ENCODE measurements at regions not wholly inside any gene's neighbourhood (a gene's known extent, or its start where the extent isn't known, plus 50 kb on each side); places are given as distances from the start of the nearest gene placed in this dataset.

DNA sequence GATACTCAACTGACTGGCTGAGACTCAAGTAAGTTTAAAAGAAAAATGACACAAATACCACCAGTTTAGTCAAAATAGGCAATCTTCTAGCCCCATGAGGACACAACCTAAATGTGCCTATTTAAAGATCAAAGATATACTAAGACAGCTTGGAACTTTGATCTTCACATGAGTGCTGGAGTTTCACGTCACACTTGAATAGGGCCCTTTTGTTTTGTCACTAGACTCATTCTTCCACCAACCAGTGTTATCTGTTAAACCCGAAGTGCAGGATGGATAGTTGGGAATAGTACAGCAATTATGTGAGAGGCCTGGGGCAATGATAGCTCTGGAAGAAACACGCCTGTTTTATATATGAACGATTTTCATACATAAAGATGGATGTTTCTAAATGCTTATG, 792.8 kb upstream of the NUDT12 start:
- ChIA-PET CTCF (no interaction called here), POLR2A (no interaction called here)
- Mint-ChIP-seq H3K4me3 (no peak overlapping the region), H3K4me1 (no peaks in the 10 kb centered on the region), H3K9me3 (no peaks in the 10 kb centered on the region), H3K27me3 (no peaks in the 10 kb centered on the region), H3K36me3 (ENCODE audit: low read depth) (no peaks in the 10 kb centered on the region), H3K27ac (no peak overlapping the region)
- no peak for DNase-seq
- no peak for ATAC-seq (ENCODE audit: low read depth)
- intact Hi-C loops (cut with micrococcal nuclease): no loop called here
- TF ChIP-seq, protein P1, sequence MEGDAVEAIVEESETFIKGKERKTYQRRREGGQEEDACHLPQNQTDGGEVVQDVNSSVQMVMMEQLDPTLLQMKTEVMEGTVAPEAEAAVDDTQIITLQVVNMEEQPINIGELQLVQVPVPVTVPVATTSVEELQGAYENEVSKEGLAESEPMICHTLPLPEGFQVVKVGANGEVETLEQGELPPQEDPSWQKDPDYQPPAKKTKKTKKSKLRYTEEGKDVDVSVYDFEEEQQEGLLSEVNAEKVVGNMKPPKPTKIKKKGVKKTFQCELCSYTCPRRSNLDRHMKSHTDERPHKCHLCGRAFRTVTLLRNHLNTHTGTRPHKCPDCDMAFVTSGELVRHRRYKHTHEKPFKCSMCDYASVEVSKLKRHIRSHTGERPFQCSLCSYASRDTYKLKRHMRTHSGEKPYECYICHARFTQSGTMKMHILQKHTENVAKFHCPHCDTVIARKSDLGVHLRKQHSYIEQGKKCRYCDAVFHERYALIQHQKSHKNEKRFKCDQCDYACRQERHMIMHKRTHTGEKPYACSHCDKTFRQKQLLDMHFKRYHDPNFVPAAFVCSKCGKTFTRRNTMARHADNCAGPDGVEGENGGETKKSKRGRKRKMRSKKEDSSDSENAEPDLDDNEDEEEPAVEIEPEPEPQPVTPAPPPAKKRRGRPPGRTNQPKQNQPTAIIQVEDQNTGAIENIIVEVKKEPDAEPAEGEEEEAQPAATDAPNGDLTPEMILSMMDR (IDR thresholded peaks at IDR 0.05): no peak

DNA sequence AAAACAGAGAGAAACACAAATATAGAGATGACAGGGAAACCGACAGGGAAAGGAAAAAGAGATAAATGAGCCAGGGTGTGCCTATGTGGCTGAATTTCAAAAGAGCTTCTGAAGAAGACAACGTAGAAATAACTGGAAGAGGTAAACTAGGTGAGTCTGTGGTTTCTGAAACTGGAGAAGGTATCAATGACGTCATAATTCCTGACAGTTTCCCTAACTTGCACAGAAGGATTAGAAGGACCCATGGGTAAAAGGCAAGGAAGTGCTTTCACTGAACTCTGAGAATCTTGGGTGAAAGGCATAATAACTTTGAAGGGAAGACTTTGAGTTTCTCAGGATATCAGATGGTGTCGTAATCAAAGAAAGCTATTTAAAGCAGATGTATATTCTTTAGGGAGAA, 790.8 kb upstream of the NUDT12 start:
- DNase-seq (no peak), ATAC-seq (ENCODE audit: low read depth) (no peak)
- Mint-ChIP-seq H3K4me1 (no peaks in the 10 kb centered on the region), H3K27ac (no peak overlapping the region), H3K9me3 (peaks cover 2% of the 10 kb centered on the region), H3K36me3 (ENCODE audit: low read depth) (no peaks in the 10 kb centered on the region), H3K4me3 (no peak overlapping the region), H3K27me3 (no peaks in the 10 kb centered on the region)
- ChIA-PET CTCF (no interaction called here), POLR2A (no interaction called here)
- intact Hi-C loops (cut with micrococcal nuclease): no loop called here
- TF ChIP-seq, protein P1 (IDR thresholded peaks at IDR 0.05): no peak

DNA sequence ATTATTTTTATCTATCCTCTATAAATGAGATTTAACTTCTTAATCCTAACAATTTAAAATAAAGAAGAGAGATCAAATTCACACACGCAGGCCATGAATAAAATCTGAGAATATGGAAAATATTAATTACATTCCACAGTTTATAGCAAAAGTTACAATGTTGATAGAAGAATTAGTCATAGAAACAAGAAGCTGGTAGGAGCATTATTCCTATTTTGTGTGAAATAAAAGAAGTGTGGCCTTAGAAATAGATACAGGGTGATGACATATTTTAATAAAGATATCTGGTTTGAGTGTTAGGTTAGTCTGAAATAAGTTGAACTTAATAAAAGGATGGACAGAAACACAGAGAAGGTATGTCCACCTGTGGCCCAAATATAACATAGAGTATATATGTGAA, 790.4 kb upstream of the NUDT12 start:
- no peaks in the 10 kb centered on the region for H3K27me3 Mint-ChIP-seq
- intact Hi-C loops (cut with micrococcal nuclease): no loop called here
- peaks cover 2% of the 10 kb centered on the region for H3K9me3 Mint-ChIP-seq

DNA sequence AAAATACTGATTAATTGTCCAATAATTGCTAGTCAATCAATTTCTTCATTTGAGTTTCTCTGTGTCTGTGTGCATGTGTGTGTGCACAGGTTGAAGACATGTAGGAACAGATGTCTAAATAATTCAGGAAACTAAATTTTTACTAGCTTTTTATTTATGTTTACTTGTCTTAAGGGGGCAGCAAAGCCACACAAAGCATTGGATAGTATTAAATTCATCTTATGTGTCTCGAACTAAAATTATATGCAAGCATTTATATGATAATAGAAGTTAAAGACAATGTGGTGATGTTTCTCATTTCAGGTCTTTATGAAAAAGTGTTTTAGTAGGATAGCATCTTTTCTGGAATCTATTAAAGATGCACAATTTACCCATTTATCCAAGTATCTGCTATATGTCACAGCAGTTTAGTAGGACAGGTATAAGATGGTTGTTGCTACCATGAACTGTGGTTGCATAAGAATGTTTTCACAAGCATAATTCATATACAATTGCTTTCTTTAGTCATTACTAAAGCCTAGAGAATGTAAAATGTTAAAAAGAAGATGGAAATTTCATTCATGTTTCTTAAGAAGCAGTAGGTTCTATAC, 784.6 kb upstream of the NUDT12 start:
- ATAC-seq (ENCODE audit: low read depth) (no peak), DNase-seq (no peak)
- ChIA-PET CTCF (no interaction called here), POLR2A (no interaction called here)
- Mint-ChIP-seq H3K4me3 (no peak overlapping the region), H3K36me3 (ENCODE audit: low read depth) (no peaks in the 10 kb centered on the region), H3K27me3 (no peaks in the 10 kb centered on the region), H3K4me1 (no peaks in the 10 kb centered on the region), H3K27ac (no peak overlapping the region), H3K9me3 (peaks cover 2% of the 10 kb centered on the region)
- intact Hi-C loops (cut with micrococcal nuclease): no loop called here
- TF ChIP-seq, protein P1 (IDR thresholded peaks at IDR 0.05): no peak

More for the DNA sequence above, 790.4 kb upstream of the NUDT12 start:
- Mint-ChIP-seq H3K4me3 (no peak overlapping the region), H3K4me1 (no peaks in the 10 kb centered on the region), H3K36me3 (ENCODE audit: low read depth) (no peaks in the 10 kb centered on the region), H3K27ac (no peak overlapping the region)
- POLR2A ChIA-PET: no interaction called here
- TF ChIP-seq, protein P1 (IDR thresholded peaks at IDR 0.05): no peak
- CTCF ChIA-PET: no interaction called here
- ATAC-seq (ENCODE audit: low read depth) (no peak), DNase-seq (no peak)

DNA sequence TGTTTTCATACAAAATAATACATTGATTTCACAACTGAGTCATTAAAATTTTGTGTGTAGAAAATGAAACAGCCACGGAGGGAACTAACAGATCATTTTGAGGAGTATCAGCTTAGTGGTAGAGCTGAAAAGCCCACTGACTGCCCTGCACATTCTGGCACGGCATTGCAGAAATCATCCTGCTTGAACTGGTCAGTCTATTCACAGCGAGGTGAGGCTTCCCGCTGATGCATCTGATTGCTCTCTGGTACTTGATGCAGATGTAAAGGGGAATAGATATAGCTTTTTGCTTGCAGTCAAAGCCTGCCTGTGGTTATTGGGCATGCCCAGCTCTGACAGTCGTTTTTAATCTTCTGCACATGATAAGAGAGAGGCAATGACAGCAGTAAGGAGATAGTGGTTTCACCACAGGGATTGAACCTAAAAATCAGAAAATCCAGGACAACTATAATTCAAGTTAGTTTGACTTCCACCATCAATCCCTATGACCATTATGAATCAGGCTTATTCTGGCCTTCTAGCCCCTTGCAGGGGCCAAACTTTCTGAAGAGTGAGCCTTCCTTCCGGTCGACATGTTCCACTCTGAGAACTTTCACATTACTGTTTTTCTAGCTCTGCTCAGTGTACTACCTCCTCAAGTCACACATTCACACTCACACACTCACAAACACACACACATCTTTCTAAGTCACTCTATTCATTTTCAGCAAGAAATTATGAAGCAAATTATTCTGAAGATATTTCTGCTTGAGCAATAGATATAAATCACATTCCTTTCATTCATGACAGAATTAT, 782.8 kb upstream of the NUDT12 start:
- Mint-ChIP-seq H3K9me3 (peaks cover 2% of the 10 kb centered on the region), H3K27me3 (no peaks in the 10 kb centered on the region), H3K36me3 (ENCODE audit: low read depth) (no peaks in the 10 kb centered on the region), H3K27ac (no peak overlapping the region), H3K4me3 (no peak overlapping the region), H3K4me1 (no peaks in the 10 kb centered on the region)
- DNase-seq (no peak), ATAC-seq (ENCODE audit: low read depth) (no peak)
- TF ChIP-seq, protein P1 (IDR thresholded peaks at IDR 0.05): no peak
- intact Hi-C loops (cut with micrococcal nuclease): no loop called here
- POLR2A ChIA-PET: no interaction called here
- CTCF ChIA-PET: no interaction called here

Measured in activated B cell treated with CpG ODN at 0.5 μM for 24 hours (primary cell).